Upper lobe of right lung (tissue), 1 donor: ENCODE measurements at regions not wholly inside any gene's neighbourhood (a gene's known extent, or its start where the extent isn't known, plus 50 kb on each side); places are given as distances from the start of the nearest gene placed in this dataset.

ENCODE experiments used
- ATAC-seq: fragments of 200-7000 bp; cut with Tn5 transposase; one replicate; pipeline ENCODE4 v1.9.1; 2020; ENCODE audit warnings: mild to moderate bottlenecking, moderate library complexity
- DNase-seq: peaks from one replicate; pipeline ENCODE4 v3.0.0-alpha.2; 2020
- H3K27ac ChIP-seq: fragments of 200-600 bp; one replicate; pipeline ENCODE4 v1.8.0; 2022
- H3K27me3 ChIP-seq: fragments of 200-600 bp; one replicate; pipeline ENCODE4 v1.8.0; 2022; ENCODE audit warnings: mild to moderate bottlenecking
- H3K36me3 ChIP-seq: fragments of 200-600 bp; one replicate; pipeline ENCODE4 v1.8.0; 2022
- H3K4me1 ChIP-seq: fragments of 200-600 bp; one replicate; pipeline ENCODE4 v1.8.0; 2022
- H3K4me3 ChIP-seq: fragments of 200-600 bp; one replicate; pipeline ENCODE4 v1.8.0; 2022; ENCODE audit warnings: mild to moderate bottlenecking
- H3K9me3 ChIP-seq: fragments of 200-600 bp; one replicate; pipeline ENCODE4 v1.8.0; 2022
- intact Hi-C: fragments of 100-400 bp; cut with DNase I; formaldehyde crosslinking; loops from one replicate; pipeline ENCODE4 v1.11.0; 2022
- TF ChIP-seq, protein P1 (sequence below): fragments of 200-600 bp; IDR thresholded peaks from one replicate; pipeline ENCODE4 v1.8.0; 2022; ENCODE audit warnings: antibody characterized with exemption
- donor health status: DM: no; HTN: yes; CAD: no; lungs with severe emphysema.

DNA sequence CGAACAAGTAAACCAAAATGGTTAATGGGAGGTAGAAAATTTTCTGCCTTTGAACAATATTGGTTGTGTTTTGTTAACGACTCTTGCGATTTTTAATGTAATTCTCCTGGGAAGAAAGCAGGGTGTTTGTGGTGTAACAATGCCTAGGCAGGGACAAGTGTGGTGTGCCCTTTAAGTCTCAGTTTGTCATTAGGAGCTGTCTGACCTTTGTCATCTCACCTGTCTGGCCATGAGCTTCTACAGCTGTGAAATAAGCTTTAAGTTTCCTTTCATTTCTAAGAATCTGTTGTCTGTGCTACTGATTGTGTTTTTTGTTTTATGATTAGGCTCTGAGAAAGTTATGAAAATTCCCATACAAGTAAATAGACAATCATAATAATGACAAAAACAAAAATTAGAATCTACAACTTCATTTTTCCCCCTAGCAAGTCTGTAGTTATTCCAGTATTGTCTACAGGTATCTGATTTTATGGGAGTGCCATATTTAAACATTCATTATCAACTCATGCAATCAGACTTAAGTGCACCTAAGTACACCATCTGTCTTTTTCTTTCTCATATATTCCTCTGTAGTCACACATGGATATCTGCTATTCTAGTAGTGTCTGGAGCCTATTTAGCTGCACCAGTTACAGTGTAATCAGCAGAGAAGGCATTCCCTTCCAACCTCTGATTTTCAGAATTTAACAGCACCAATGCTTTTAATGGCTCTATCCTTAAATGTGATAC, 203.5 kb downstream of the PPARGC1A start:
- Histone ChIP-seq H3K9me3 (no peaks in the 10 kb centered on the region), H3K27me3 (no peaks in the 10 kb centered on the region), H3K27ac (no peak overlapping the region), H3K4me1 (no peaks in the 10 kb centered on the region), H3K36me3 (no peaks in the 10 kb centered on the region), H3K4me3 (no peak overlapping the region)
- TF ChIP-seq, protein P1, sequence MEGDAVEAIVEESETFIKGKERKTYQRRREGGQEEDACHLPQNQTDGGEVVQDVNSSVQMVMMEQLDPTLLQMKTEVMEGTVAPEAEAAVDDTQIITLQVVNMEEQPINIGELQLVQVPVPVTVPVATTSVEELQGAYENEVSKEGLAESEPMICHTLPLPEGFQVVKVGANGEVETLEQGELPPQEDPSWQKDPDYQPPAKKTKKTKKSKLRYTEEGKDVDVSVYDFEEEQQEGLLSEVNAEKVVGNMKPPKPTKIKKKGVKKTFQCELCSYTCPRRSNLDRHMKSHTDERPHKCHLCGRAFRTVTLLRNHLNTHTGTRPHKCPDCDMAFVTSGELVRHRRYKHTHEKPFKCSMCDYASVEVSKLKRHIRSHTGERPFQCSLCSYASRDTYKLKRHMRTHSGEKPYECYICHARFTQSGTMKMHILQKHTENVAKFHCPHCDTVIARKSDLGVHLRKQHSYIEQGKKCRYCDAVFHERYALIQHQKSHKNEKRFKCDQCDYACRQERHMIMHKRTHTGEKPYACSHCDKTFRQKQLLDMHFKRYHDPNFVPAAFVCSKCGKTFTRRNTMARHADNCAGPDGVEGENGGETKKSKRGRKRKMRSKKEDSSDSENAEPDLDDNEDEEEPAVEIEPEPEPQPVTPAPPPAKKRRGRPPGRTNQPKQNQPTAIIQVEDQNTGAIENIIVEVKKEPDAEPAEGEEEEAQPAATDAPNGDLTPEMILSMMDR, result no peak
- no peak for DNase-seq
- intact Hi-C loops, result no loop called here
- no peak for ATAC-seq

DNA sequence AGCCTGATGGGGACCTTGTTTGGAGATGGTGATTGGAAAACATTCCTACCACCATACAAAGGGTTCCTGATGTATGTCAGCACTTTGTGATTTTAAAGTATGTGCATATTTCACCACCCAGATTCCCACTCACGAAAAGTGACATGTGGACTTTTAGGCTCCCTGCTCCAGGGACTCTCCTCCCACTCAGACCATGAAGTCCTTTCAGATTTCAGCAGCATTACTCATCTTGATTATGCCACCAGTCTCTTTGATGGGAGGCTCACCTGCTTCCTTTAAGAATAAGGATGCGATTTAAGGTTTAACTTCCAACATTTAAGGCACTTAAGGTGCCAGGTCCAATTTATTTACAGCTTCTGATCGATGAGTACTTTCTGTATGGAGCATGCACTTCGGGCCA, 204.4 kb downstream of the PPARGC1A start:
- TF ChIP-seq, protein P1, result no peak
- no peaks in the 10 kb centered on the region for H3K27me3 ChIP-seq
- H3K4me1 ChIP-seq, result no peaks in the 10 kb centered on the region
- no peaks in the 10 kb centered on the region for H3K9me3 ChIP-seq
- H3K36me3 ChIP-seq, result no peaks in the 10 kb centered on the region
- DNase-seq, result no peak
- intact Hi-C loops, result no loop called here
- H3K27ac ChIP-seq, result no peak overlapping the region
- H3K4me3 ChIP-seq, result no peak overlapping the region
- ATAC-seq, result no peak

DNA sequence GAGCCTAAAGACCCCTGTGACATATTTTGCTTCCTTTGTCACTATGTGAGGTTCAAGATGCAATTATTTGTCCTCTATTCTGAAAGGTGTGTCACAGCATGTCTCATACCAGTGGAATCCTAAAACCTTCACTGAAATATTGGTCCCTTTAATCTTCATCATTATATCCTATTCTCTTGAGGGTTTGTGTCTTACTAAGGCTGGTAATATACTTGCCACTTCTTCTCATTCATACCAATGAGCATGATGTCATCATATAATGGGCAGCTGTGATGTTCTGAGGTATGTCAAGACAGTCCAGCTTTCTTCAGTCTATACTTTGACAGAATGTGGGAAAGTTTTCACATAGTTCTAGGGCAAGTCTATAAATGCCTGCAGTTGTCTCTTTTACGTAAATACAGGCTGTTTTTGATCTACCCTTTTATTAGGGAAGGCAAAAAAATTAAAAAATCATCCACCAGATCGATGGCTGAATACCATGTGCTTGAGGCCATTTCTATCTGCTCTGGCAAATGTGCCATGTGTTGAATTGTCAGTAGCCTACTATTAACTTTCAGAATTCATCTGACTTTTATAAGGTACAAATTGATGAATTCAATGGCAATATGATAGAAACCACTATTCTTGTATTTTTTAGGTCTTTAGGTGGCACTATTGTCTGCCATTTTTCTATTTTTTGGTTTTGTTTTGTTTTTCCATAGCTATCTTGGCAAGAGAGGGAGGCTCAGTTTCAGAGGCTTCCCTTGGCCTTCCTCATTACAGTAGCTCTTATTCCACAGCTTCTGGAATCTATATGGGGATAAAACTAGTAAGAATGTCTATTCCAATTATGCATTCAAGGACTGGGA, 209.0 kb downstream of the PPARGC1A start:
- intact Hi-C loops, result no loop called here
- no peaks in the 10 kb centered on the region for H3K27me3 ChIP-seq
- ATAC-seq (no peak), DNase-seq (no peak)
- H3K27ac ChIP-seq, result no peak overlapping the region
- H3K4me1 ChIP-seq, result no peaks in the 10 kb centered on the region
- TF ChIP-seq, protein P1, result peak; percentile 29
- no peaks in the 10 kb centered on the region for H3K9me3 ChIP-seq
- H3K36me3 ChIP-seq, result no peaks in the 10 kb centered on the region
- no peak overlapping the region for H3K4me3 ChIP-seq

DNA sequence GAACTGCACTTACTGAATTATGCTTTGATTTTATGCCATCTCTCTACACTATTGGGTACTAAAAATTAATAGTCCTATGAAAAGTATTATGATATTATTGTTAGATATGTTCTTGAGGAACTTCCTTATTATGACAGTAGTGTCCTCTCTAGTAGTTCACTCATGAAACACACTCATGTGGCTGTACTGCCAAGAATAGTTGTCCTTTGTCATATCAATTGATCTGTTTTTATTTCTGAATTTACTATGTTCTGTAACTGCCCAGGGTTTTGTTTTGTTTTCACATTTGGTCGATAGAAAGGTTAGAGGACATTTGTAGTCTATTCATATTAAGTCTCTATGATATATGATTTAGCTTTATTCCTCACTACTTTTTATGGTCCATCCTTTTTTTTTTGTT, 215.2 kb downstream of the PPARGC1A start:
- no peaks in the 10 kb centered on the region for H3K4me1 ChIP-seq
- no peaks in the 10 kb centered on the region for H3K36me3 ChIP-seq
- ATAC-seq (no peak), DNase-seq (no peak)
- TF ChIP-seq, protein P1, result no peak
- H3K27ac ChIP-seq, result no peak overlapping the region
- H3K4me3 ChIP-seq, result no peak overlapping the region
- intact Hi-C loops, result no loop called here
- H3K9me3 ChIP-seq, result no peaks in the 10 kb centered on the region
- no peaks in the 10 kb centered on the region for H3K27me3 ChIP-seq

DNA sequence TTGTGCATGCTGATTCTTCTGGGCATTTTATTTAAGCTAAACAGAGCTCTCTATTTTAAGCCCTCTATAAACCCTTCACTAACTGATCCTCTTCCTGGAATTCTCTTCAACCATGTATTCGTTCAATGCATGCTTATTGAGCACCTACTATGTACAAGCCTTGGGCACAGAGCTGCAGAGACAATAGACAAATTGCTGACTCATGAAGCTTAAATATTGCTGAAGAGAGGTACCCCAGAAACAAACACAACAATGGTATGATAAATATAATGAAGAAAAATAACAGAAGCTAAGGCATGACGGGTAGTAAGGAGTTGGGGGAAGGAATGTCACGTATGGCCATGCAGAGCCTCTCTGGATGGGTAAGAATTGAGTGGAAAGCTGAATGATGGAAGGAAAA, 222.2 kb downstream of the PPARGC1A start:
- ATAC-seq (no peak), DNase-seq (no peak)
- Histone ChIP-seq H3K4me1 (no peaks in the 10 kb centered on the region), H3K27ac (no peak overlapping the region), H3K36me3 (no peaks in the 10 kb centered on the region), H3K9me3 (no peaks in the 10 kb centered on the region), H3K4me3 (no peak overlapping the region), H3K27me3 (no peaks in the 10 kb centered on the region)
- TF ChIP-seq, protein P1, result no peak
- intact Hi-C loops, result no loop called here
